OCI-LY1 (cell line): ENCODE measurements at regions not wholly inside any gene's neighbourhood (a gene's known extent, or its start where the extent isn't known, plus 50 kb on each side); places are given as distances from the start of the nearest gene placed in this dataset.
"Not testable (repeated sequence)": the region's sequence is repeated elsewhere in the genome, so short reads cannot be mapped to it uniquely, and the experiment has no call there.

Experiments
- H2AFZ ChIP-seq: fragments of 200-600 bp; sonication (generic), shearing (Covaris generic); 2 replicates; pipeline ENCODE4 v1.6.0; 2014; ENCODE audit warnings: antibody characterized with exemption, mild to moderate bottlenecking, low read length
- H3F3A ChIP-seq: fragments of 200-600 bp; sonication (generic), shearing (Covaris generic); 2 replicates; pipeline ENCODE4 v1.6.0; 2014; ENCODE audit warnings: mild to moderate bottlenecking, antibody characterized with exemption, low read length, moderate library complexity; ENCODE audit not compliant: insufficient read depth
- H3K27ac ChIP-seq: fragments of 200-600 bp; sonication (generic); 2 replicates; pipeline ENCODE4 v1.5.1; 2014; ENCODE audit warnings: low read length, mixed run types, mild to moderate bottlenecking, low read depth; ENCODE audit not compliant: poor library complexity, severe bottlenecking
- H3K27me3 ChIP-seq: fragments of 200-600 bp; sonication (generic); 2 replicates; pipeline ENCODE4 v1.6.0; 2014; ENCODE audit warnings: antibody characterized with exemption, mild to moderate bottlenecking, low read length, moderate library complexity; ENCODE audit not compliant: insufficient read depth
- H3K36me3 ChIP-seq: fragments of 200-600 bp; sonication (generic); 2 replicates; pipeline ENCODE4 v1.6.1; 2014; ENCODE audit warnings: mild to moderate bottlenecking, antibody characterized with exemption, low read length, moderate library complexity, mixed read lengths; ENCODE audit not compliant: insufficient read depth
- H3K4me1 ChIP-seq: fragments of 200-600 bp; sonication (generic); 2 replicates; pipeline ENCODE4 v1.5.1; 2014; ENCODE audit warnings: mild to moderate bottlenecking, low read length, moderate library complexity; ENCODE audit not compliant: insufficient read depth, severe bottlenecking
- H3K4me2 ChIP-seq: fragments of 200-600 bp; sonication (generic), shearing (Covaris generic); 2 replicates; pipeline ENCODE4 v1.6.1; 2014; ENCODE audit warnings: low read length
- H3K4me3 ChIP-seq: fragments of 200-600 bp; sonication (generic); 2 replicates; pipeline ENCODE4 v1.5.1; 2014; ENCODE audit warnings: low read length, low read depth, mild to moderate bottlenecking, mixed read lengths; ENCODE audit not compliant: poor library complexity, severe bottlenecking
- H3K79me2 ChIP-seq: fragments of 200-600 bp; shearing (Covaris generic); 2 replicates; pipeline ENCODE4 v1.6.1; 2016; ENCODE audit warnings: mixed run types, low read length, mixed read lengths; ENCODE audit not compliant: insufficient read depth
- H3K9ac ChIP-seq: fragments of 200-600 bp; sonication (generic), shearing (Covaris generic); 2 replicates; pipeline ENCODE4 v1.6.1; 2014; ENCODE audit warnings: mild to moderate bottlenecking, low read length, mixed read lengths
- H3K9me2 ChIP-seq: fragments of 200-600 bp; sonication (generic), shearing (Covaris generic); 2 replicates; pipeline ENCODE4 v1.6.1; 2014; ENCODE audit warnings: low read depth, mild to moderate bottlenecking, low read length, mixed read lengths
- H3K9me3 ChIP-seq: fragments of 200-600 bp; shearing (Covaris generic); 2 replicates; pipeline ENCODE4 v1.6.1; 2014; ENCODE audit warnings: low read length, mixed read lengths
- H4K20me1 ChIP-seq: fragments of 200-600 bp; sonication (generic), shearing (Covaris generic); 2 replicates; pipeline ENCODE4 v1.6.0; 2016; ENCODE audit warnings: mild to moderate bottlenecking, low read length; ENCODE audit not compliant: insufficient read depth
- CTCF ChIP-seq: fragments of 200-600 bp; sonication (generic), shearing (Covaris generic); IDR thresholded peaks from 2 replicates; pipeline ENCODE4 v1.5.1; 2017; ENCODE audit warnings: mild to moderate bottlenecking, antibody characterized with exemption, low read length, moderate library complexity, mixed read lengths
- EZH2 ChIP-seq: fragments of 200-600 bp; sonication (generic), shearing (Covaris generic); IDR thresholded peaks from 2 replicates; pipeline ENCODE4 v1.8.0; 2017; ENCODE audit warnings: borderline replicate concordance, mixed run types, mild to moderate bottlenecking, antibody characterized with exemption, low read length, moderate library complexity, mixed read lengths

DNA sequence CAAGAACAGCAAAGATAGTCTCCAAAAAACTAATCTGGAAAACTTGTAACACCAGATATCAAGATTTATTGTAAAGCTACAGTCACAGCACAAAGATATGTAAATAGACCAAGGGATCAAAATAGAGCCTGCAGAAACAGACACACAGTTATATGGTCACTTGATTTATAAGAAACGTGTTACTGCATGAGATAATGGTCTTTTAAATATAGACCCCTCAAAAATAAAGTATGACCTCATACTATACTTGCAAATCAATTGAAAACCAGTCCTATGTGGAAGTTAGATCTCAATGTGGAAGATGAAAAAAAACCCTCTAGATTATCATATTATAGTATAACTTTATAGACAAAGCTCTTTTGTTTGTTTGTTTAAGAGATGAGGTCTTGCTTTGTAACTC lies 247.3 kb upstream of the CNR1 start:
- Histone ChIP-seq H4K20me1 (no peaks in the 10 kb centered on the region), H2AFZ (no peak overlapping the region), H3K27me3 (no peaks in the 10 kb centered on the region), H3F3A (no peaks in the 10 kb centered on the region), H3K79me2 (no peaks in the 10 kb centered on the region), H3K9me2 (no peaks in the 10 kb centered on the region), H3K27ac (no peak overlapping the region), H3K4me2 (no peak overlapping the region), H3K9me3 (no peaks in the 10 kb centered on the region), H3K4me3 (no peak overlapping the region), H3K9ac (no peak overlapping the region), H3K36me3 (no peaks in the 10 kb centered on the region), H3K4me1 (no peaks in the 10 kb centered on the region)
- TF ChIP-seq EZH2: no peak
- TF ChIP-seq CTCF: no peak

DNA sequence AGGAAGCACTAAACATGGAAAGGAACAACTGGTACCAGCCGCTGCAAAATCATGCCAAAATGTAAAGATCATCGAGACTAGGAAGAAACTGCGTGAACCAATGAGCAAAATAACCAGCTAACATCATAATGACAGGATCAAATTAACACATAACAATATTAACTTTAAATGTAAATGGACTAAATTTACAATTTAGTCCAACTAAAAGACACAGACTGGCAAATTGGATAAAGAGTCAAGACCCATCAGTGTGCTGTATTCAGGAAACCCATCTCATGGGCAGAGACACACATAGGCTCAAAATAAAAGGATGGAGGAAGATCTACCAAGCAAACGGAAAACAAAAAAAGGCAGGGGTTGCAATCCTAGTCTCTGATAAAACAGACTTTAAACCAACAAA lies 242.2 kb upstream of the CNR1 start:
- H3K27me3 ChIP-seq, H4K20me1 ChIP-seq: not testable (repeated sequence)

DNA sequence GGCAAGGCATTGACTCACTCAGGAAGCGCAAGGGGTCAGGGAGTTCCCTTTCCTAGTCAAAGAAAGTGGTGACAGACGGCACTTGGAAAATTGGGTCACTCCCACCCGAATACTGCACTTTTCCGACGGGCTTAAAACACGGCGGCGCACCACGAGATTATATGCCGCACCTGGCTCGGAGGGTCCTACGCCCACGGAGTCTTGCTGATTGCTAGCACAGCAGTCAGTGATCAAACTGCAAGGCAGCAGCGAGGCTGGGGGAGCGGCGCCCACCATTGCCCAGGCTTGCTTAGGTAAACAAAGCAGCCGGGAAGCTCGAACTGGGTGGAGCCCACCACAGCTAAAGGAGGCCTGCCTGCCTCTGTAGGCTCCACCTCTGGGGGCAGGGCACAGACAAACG lies 240.5 kb upstream of the CNR1 start:
- not testable (repeated sequence) for H3F3A ChIP-seq, H3K4me2 ChIP-seq, H3K9me3 ChIP-seq, H3K36me3 ChIP-seq, H3K9ac ChIP-seq, H3K27ac ChIP-seq, H3K9me2 ChIP-seq, H3K4me3 ChIP-seq, H3K79me2 ChIP-seq, H2AFZ ChIP-seq, H3K27me3 ChIP-seq, H4K20me1 ChIP-seq, H3K4me1 ChIP-seq

More for the DNA sequence above, 242.2 kb upstream of the CNR1 start:
- not testable (repeated sequence) for H3K36me3 ChIP-seq, H3K9me2 ChIP-seq, H3K9me3 ChIP-seq, H3K79me2 ChIP-seq, H2AFZ ChIP-seq, H3K4me2 ChIP-seq, H3K4me3 ChIP-seq, H3F3A ChIP-seq, H3K27ac ChIP-seq, H3K4me1 ChIP-seq, H3K9ac ChIP-seq

DNA sequence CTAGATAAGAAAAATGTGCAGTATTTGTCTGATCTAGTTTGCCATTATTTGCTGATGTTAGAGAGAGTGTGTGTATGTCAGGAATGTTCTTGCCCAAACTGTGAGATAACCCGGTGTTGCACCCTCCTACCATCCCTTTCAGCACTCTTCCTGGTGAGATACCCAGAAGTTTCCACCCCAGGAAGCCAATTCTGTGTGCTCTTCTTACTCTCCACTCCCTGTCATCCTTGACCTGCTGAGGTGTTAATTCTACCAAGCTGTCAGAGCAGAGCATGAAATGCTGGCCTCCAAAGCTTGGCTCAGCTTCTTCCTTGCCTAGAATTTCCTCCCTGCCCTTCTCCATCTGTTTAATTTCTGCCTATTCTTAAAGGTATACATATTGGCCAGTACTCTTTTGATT lies 237.3 kb upstream of the CNR1 start:
- Histone ChIP-seq H3K4me1 (no peaks in the 10 kb centered on the region), H2AFZ (no peak overlapping the region), H3K4me2 (no peak overlapping the region), H3K27me3 (no peaks in the 10 kb centered on the region), H3F3A (no peaks in the 10 kb centered on the region), H3K79me2 (no peaks in the 10 kb centered on the region), H3K9me2 (no peaks in the 10 kb centered on the region), H3K4me3 (no peak overlapping the region), H3K9me3 (no peaks in the 10 kb centered on the region), H3K27ac (no peak overlapping the region), H4K20me1 (no peaks in the 10 kb centered on the region), H3K9ac (no peak overlapping the region), H3K36me3 (no peaks in the 10 kb centered on the region)
- TF ChIP-seq CTCF (no peak), EZH2 (no peak)
